OCI-LY1 (cell line): ENCODE measurements at regions not wholly inside any gene's neighbourhood (a gene's known extent, or its start where the extent isn't known, plus 50 kb on each side); places are given as distances from the start of the nearest gene placed in this dataset.

Experiments
- H2AFZ ChIP-seq: fragments of 200-600 bp; sonication (generic), shearing (Covaris generic); 2 replicates; pipeline ENCODE4 v1.6.0; 2014; ENCODE audit warnings: antibody characterized with exemption, mild to moderate bottlenecking, low read length
- H3F3A ChIP-seq: fragments of 200-600 bp; sonication (generic), shearing (Covaris generic); 2 replicates; pipeline ENCODE4 v1.6.0; 2014; ENCODE audit warnings: mild to moderate bottlenecking, antibody characterized with exemption, low read length, moderate library complexity; ENCODE audit not compliant: insufficient read depth
- H3K27ac ChIP-seq: fragments of 200-600 bp; sonication (generic); 2 replicates; pipeline ENCODE4 v1.5.1; 2014; ENCODE audit warnings: low read length, mixed run types, mild to moderate bottlenecking, low read depth; ENCODE audit not compliant: poor library complexity, severe bottlenecking
- H3K27me3 ChIP-seq: fragments of 200-600 bp; sonication (generic); 2 replicates; pipeline ENCODE4 v1.6.0; 2014; ENCODE audit warnings: antibody characterized with exemption, mild to moderate bottlenecking, low read length, moderate library complexity; ENCODE audit not compliant: insufficient read depth
- H3K36me3 ChIP-seq: fragments of 200-600 bp; sonication (generic); 2 replicates; pipeline ENCODE4 v1.6.1; 2014; ENCODE audit warnings: mild to moderate bottlenecking, antibody characterized with exemption, low read length, moderate library complexity, mixed read lengths; ENCODE audit not compliant: insufficient read depth
- H3K4me1 ChIP-seq: fragments of 200-600 bp; sonication (generic); 2 replicates; pipeline ENCODE4 v1.5.1; 2014; ENCODE audit warnings: mild to moderate bottlenecking, low read length, moderate library complexity; ENCODE audit not compliant: insufficient read depth, severe bottlenecking
- H3K4me2 ChIP-seq: fragments of 200-600 bp; sonication (generic), shearing (Covaris generic); 2 replicates; pipeline ENCODE4 v1.6.1; 2014; ENCODE audit warnings: low read length
- H3K4me3 ChIP-seq: fragments of 200-600 bp; sonication (generic); 2 replicates; pipeline ENCODE4 v1.5.1; 2014; ENCODE audit warnings: low read length, low read depth, mild to moderate bottlenecking, mixed read lengths; ENCODE audit not compliant: poor library complexity, severe bottlenecking
- H3K79me2 ChIP-seq: fragments of 200-600 bp; shearing (Covaris generic); 2 replicates; pipeline ENCODE4 v1.6.1; 2016; ENCODE audit warnings: mixed run types, low read length, mixed read lengths; ENCODE audit not compliant: insufficient read depth
- H3K9ac ChIP-seq: fragments of 200-600 bp; sonication (generic), shearing (Covaris generic); 2 replicates; pipeline ENCODE4 v1.6.1; 2014; ENCODE audit warnings: mild to moderate bottlenecking, low read length, mixed read lengths
- H3K9me2 ChIP-seq: fragments of 200-600 bp; sonication (generic), shearing (Covaris generic); 2 replicates; pipeline ENCODE4 v1.6.1; 2014; ENCODE audit warnings: low read depth, mild to moderate bottlenecking, low read length, mixed read lengths
- H3K9me3 ChIP-seq: fragments of 200-600 bp; shearing (Covaris generic); 2 replicates; pipeline ENCODE4 v1.6.1; 2014; ENCODE audit warnings: low read length, mixed read lengths
- H4K20me1 ChIP-seq: fragments of 200-600 bp; sonication (generic), shearing (Covaris generic); 2 replicates; pipeline ENCODE4 v1.6.0; 2016; ENCODE audit warnings: mild to moderate bottlenecking, low read length; ENCODE audit not compliant: insufficient read depth
- CTCF ChIP-seq: fragments of 200-600 bp; sonication (generic), shearing (Covaris generic); IDR thresholded peaks from 2 replicates; pipeline ENCODE4 v1.5.1; 2017; ENCODE audit warnings: mild to moderate bottlenecking, antibody characterized with exemption, low read length, moderate library complexity, mixed read lengths
- EZH2 ChIP-seq: fragments of 200-600 bp; sonication (generic), shearing (Covaris generic); IDR thresholded peaks from 2 replicates; pipeline ENCODE4 v1.8.0; 2017; ENCODE audit warnings: borderline replicate concordance, mixed run types, mild to moderate bottlenecking, antibody characterized with exemption, low read length, moderate library complexity, mixed read lengths

- Histone ChIP-seq H3K27ac (no peak overlapping the region), H2AFZ (no peak overlapping the region), H3K4me2 (no peak overlapping the region), H3K4me1 (no peaks in the 10 kb centered on the region), H3K36me3 (no peaks in the 10 kb centered on the region), H3F3A (no peaks in the 10 kb centered on the region), H4K20me1 (no peaks in the 10 kb centered on the region), H3K27me3 (no peaks in the 10 kb centered on the region), H3K79me2 (no peaks in the 10 kb centered on the region), H3K9me2 (no peaks in the 10 kb centered on the region), H3K9ac (no peak overlapping the region), H3K4me3 (no peak overlapping the region), H3K9me3 (no peaks in the 10 kb centered on the region)
- TF ChIP-seq CTCF, result no peak
- no peak for TF ChIP-seq EZH2
Observed at GRCh38 chr13:82947191-82947621, 935.1 kb downstream of the SLITRK1 start.

- H3K9ac ChIP-seq, result no peak overlapping the region
- TF ChIP-seq EZH2 (no peak), CTCF (no peak)
- H3K9me2 ChIP-seq, result no peaks in the 10 kb centered on the region
- H3K27ac ChIP-seq, result no peak overlapping the region
- H3K4me1 ChIP-seq, result no peaks in the 10 kb centered on the region
- no peaks in the 10 kb centered on the region for H3K36me3 ChIP-seq
- H3K4me3 ChIP-seq, result no peak overlapping the region
- no peaks in the 10 kb centered on the region for H3F3A ChIP-seq
- H2AFZ ChIP-seq, result no peak overlapping the region
- no peaks in the 10 kb centered on the region for H3K9me3 ChIP-seq
- no peaks in the 10 kb centered on the region for H4K20me1 ChIP-seq
- no peak overlapping the region for H3K4me2 ChIP-seq
- H3K79me2 ChIP-seq, result no peaks in the 10 kb centered on the region
- H3K27me3 ChIP-seq, result no peaks in the 10 kb centered on the region
Observed at GRCh38 chr13:82938644-82939043, 943.6 kb downstream of the SLITRK1 start.

DNA sequence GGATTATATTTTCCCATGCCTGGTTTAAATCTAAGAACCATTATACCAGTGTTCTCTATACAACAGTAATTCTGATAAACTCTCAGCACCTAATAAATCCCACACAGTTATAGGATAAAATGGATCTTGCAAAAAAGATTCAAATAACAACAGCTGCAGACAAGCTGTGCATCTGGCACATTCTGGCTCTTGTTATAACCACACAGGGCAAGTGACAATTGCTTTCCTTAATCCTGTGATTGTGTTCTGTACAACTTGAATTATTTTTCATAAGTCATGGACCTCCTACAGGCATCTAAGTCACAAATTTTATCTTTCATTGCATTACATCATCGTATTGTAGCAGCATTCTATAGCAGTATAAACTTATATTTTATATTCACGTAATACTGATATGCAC is 948.3 kb downstream of the SLITRK1 start:
- Histone ChIP-seq H3K4me2 (no peak overlapping the region), H3K4me1 (no peaks in the 10 kb centered on the region), H2AFZ (no peak overlapping the region), H3K27ac (no peak overlapping the region), H3K79me2 (no peaks in the 10 kb centered on the region), H3K36me3 (no peaks in the 10 kb centered on the region), H3K4me3 (no peak overlapping the region), H3K9ac (no peak overlapping the region), H3K9me3 (no peaks in the 10 kb centered on the region), H3K9me2 (no peaks in the 10 kb centered on the region), H4K20me1 (no peaks in the 10 kb centered on the region), H3F3A (no peaks in the 10 kb centered on the region), H3K27me3 (no peaks in the 10 kb centered on the region)
- TF ChIP-seq EZH2, result no peak
- no peak for TF ChIP-seq CTCF
